Stimulated activated naive CD8-positive, alpha-beta T cell treated with anti-CD3 and anti-CD28 coated beads, Interleukin-15, amount 100 ng/mL, for 72 hours (primary cell): ENCODE measurements at regions not wholly inside any gene's neighbourhood (a gene's known extent, or its start where the extent isn't known, plus 50 kb on each side); places are given as distances from the start of the nearest gene placed in this dataset.
"Not testable (repeated sequence)": the region's sequence is repeated elsewhere in the genome, so short reads cannot be mapped to it uniquely, and the experiment has no call there.

Experiments used
- ATAC-seq: fragments of 150-1000 bp; cut with Tn5 transposase; 2 replicates; pipeline ENCODE4 v1.10.0; 2021; ENCODE audit warnings: mild to moderate bottlenecking, moderate library complexity
- DNase-seq, 2 donors: peaks; one replicate each; pipeline ENCODE4 v3.0.0; 2021 to 2022
- H3K27ac Mint-ChIP-seq, 2 donors: one replicate each; pipeline ENCODE4 v1.8.0; 2022; ENCODE audit warnings: mild to moderate bottlenecking in 2 of 2, mixed read lengths in 2 of 2, moderate library complexity in 2 of 2
- H3K27me3 Mint-ChIP-seq: one replicate; pipeline ENCODE4 v1.8.0; 2022; ENCODE audit warnings: mixed read lengths
- H3K4me1 Mint-ChIP-seq: one replicate; pipeline ENCODE4 v1.8.0; 2022; ENCODE audit warnings: mild to moderate bottlenecking, mixed read lengths
- H3K4me3 Mint-ChIP-seq, 2 donors: one replicate each; pipeline ENCODE4 v1.8.0; 2022; ENCODE audit warnings: mild to moderate bottlenecking in 2 of 2, mixed read lengths in 2 of 2, moderate library complexity in 1 of 2
- H3K9me3 Mint-ChIP-seq, 2 donors: one replicate each; pipeline ENCODE4 v1.8.0; 2022; ENCODE audit warnings: mixed read lengths in 2 of 2

DNA sequence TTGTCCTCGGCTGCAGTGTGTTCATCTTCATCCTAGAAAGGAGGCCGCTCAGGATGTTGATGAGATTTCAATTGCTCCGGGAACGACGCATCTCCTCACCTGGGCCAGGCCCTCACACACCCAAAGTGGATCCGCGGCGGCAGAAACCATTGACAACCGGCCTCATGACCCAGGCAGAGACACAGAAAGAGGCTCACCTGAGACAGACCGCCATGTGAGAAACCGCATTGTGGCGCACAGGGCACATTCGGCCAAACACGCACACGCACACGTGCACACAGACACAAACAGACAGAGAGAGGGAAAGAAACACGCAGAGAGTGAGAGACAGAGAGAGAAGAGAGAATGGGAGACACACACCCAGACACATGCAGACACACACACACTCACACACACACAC is 3879.3 kb downstream of the SRGAP2C start:
- DNase-seq, H3K4me1 Mint-ChIP-seq, H3K27ac Mint-ChIP-seq, H3K4me3 Mint-ChIP-seq, ATAC-seq, H3K27me3 Mint-ChIP-seq: not testable (repeated sequence)
- peaks cover 30 to 41% of the 10 kb centered on the region in 2 donors for H3K9me3 Mint-ChIP-seq

GRCh38 chr1:125064481-125064880 is 3879.7 kb downstream of the SRGAP2C start:
- ATAC-seq (no peak), DNase-seq (no peak)
- no peak overlapping the region for H3K4me3 Mint-ChIP-seq

GRCh38 chr1:125065092-125065820 is 3880.5 kb downstream of the SRGAP2C start:
- peaks cover 42 to 53% of the 10 kb centered on the region in 2 donors for H3K9me3 Mint-ChIP-seq
- no peak for ATAC-seq
- no peak for DNase-seq
- no peak overlapping the region for H3K4me3 Mint-ChIP-seq
- H3K4me1 Mint-ChIP-seq = no peaks in the 10 kb centered on the region
- no peaks in the 10 kb centered on the region for H3K27me3 Mint-ChIP-seq
- H3K27ac Mint-ChIP-seq = no peak overlapping the region

More at GRCh38 chr1:125064481-125064880, 3879.7 kb downstream of the SRGAP2C start:
- Mint-ChIP-seq H3K9me3 (peaks cover 35 to 46% of the 10 kb centered on the region in 2 donors), H3K4me1 (no peaks in the 10 kb centered on the region), H3K27ac (no peak overlapping the region), H3K27me3 (no peaks in the 10 kb centered on the region)

- no peak for ATAC-seq
- Mint-ChIP-seq H3K4me1 (no peaks in the 10 kb centered on the region), H3K27ac (no peak overlapping the region), H3K4me3 (no peak overlapping the region), H3K9me3 (peaks cover 48 to 59% of the 10 kb centered on the region in 2 donors), H3K27me3 (no peaks in the 10 kb centered on the region)
- no peak for DNase-seq
These were observed 3881.0 kb downstream of the SRGAP2C start for GRCh38 chr1:125065821-125066180.

- Mint-ChIP-seq H3K27ac (no peak overlapping the region), H3K27me3 (no peaks in the 10 kb centered on the region), H3K4me3 (no peak overlapping the region), H3K9me3 (peaks cover 54 to 65% of the 10 kb centered on the region in 2 donors), H3K4me1 (no peaks in the 10 kb centered on the region)
- no peak for DNase-seq
- no peak for ATAC-seq
These were observed 3881.6 kb downstream of the SRGAP2C start for GRCh38 chr1:125066385-125066784.

DNA sequence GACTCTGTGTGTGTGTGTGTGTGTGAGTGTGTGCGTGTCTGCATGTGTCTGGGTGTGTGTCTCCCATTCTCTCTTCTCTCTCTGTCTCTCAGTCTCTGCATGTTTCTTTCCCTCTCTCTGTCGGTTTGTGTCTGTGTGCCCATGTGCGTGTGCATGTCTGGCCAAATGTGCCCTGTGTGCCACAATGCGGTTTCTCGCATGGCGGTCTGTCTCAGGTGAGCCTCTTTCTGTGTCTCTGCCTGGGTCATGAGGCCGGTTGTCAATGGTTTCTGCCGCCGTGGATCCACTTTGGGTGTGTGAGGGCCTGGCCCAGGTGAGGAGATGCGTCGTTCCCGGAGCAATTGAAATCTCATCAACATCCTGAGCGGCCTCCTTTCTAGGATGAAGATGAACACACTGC is 3882.1 kb downstream of the SRGAP2C start:
- H3K4me3 Mint-ChIP-seq, ATAC-seq, H3K4me1 Mint-ChIP-seq, DNase-seq, H3K27me3 Mint-ChIP-seq, H3K27ac Mint-ChIP-seq: not testable (repeated sequence)
- H3K9me3 Mint-ChIP-seq = peaks cover 58 to 69% of the 10 kb centered on the region in 2 donors

DNA sequence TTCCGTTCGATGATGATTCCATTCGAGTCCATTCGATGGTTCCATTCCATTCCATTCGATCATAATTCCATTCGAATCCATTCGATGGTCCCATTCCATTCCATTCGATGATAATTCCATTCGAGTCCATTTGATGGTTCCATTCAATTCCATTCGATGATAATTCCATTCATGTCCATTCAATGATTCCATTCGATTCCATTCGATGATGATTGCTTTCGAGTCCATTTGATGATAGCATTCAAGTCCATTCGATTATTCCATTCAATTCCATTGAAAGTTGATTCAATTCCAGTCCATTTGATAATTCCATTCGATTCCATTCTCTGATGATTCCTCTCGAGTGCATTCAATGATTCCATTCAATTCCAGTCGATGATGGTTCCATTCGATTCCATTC is 3895.3 kb downstream of the SRGAP2C start:
- DNase-seq = no peak
- Mint-ChIP-seq H3K27ac (no peak overlapping the region), H3K4me3 (no peak overlapping the region), H3K4me1 (no peaks in the 10 kb centered on the region), H3K9me3 (peaks cover 60 to 70% of the 10 kb centered on the region in 2 donors), H3K27me3 (no peaks in the 10 kb centered on the region)
- no peak for ATAC-seq

DNA sequence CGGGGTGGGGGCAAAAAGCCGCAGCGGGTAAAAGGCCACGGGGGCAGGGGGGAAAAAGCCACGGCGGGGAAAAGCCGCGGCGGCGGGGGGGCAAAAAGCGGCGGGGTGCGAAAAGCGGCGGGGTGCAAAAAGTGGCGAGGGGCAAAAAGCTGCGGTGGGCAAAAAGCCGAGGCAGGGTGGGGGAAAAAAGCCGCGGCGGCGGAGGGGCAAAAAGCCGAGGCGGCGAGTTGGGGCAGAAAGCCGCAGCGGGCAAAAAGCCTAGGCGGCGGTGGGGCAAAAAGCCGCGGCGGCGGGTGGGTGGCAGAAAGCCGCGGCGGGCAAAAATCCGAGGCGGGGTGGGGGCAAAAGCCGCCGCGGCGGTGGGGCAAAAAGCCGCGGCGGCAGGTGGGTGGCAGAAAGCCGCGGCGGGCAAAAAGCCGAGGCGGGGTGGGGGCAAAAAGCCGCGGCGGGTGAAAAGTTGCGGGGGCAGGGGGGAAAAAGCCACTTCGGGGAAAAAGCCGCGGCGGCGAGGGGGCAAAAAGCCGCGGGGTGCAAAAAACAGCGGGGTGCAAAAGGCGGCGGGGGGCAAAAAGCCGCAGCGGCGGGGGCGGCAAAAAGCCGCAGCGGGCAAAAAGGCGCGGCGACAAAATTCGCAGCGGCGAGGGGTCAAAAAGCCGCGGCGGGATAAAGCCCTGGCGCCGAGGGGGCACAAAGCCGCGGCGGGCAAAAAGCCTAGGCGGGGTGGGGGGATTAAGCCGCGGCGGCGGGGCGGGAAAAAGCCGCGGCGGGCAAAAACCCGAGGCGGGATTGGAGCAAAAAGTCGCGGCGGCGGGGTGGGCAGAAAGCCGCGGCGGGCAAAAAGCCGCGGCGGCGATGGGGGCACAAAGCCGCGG is 3901.2 kb downstream of the SRGAP2C start:
- H3K9me3 Mint-ChIP-seq = peaks cover 43 to 44% of the 10 kb centered on the region in 2 donors

GRCh38 chr1:125086611-125087010 is 3901.8 kb downstream of the SRGAP2C start:
- Mint-ChIP-seq H3K27ac (no peak overlapping the region), H3K9me3 (peaks cover 38 to 39% of the 10 kb centered on the region in 2 donors), H3K27me3 (no peaks in the 10 kb centered on the region), H3K4me1 (no peaks in the 10 kb centered on the region), H3K4me3 (no peak overlapping the region)
- no peak for ATAC-seq
- no peak for DNase-seq

More for the DNA sequence above, 3901.2 kb downstream of the SRGAP2C start:
- Mint-ChIP-seq H3K4me3 (no peak overlapping the region), H3K27ac (no peak overlapping the region), H3K4me1 (no peaks in the 10 kb centered on the region), H3K27me3 (no peaks in the 10 kb centered on the region)
- no peak for DNase-seq
- ATAC-seq = no peak

DNA sequence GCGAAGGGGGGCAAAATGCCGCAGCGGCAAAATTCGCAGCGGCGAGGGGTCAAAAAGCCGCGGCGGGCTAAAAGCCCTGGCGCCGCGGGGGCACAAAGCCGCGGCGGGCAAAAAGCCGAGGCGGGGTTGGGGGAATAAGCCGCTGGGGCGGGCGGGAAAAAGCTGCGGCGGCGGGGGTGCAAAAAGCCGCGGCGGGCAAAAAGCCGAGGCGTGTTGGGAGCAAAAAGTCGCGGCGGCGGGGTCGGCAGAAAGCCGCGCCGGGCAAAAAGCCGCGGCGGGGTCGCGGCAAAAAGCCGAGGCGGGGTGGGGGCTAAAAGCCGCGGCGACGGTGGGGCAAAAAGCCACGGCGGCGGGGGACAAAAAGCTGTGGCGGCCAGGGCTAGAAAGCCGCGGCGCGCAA is 3902.5 kb downstream of the SRGAP2C start:
- H3K27me3 Mint-ChIP-seq = no peaks in the 10 kb centered on the region
- DNase-seq (no peak), ATAC-seq (no peak)
- H3K4me3 Mint-ChIP-seq = no peak overlapping the region
- peaks cover 32 to 35% of the 10 kb centered on the region in 2 donors for H3K9me3 Mint-ChIP-seq
- no peaks in the 10 kb centered on the region for H3K4me1 Mint-ChIP-seq
- no peak overlapping the region for H3K27ac Mint-ChIP-seq

DNA sequence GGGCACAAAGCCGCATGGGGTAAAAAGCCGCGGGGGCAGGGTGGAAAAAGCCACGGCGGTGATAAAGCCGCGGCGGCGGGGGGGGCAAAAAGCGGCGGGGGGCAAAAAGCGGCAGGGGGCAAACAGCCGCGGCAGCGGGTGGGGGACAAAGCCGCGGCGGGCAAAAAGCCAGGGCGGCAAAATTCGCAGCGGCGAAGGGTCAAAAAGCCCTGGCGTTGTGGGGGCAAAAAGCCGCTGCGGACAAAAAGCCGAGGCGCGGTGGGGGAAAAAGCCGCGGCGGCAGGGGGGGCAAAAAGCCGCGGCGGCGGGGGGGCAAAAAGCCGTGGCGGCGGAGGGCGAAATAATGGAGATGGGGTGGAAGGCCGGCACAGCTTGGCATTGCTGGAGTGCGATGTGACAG is 3902.9 kb downstream of the SRGAP2C start:
- Mint-ChIP-seq H3K27me3 (no peaks in the 10 kb centered on the region), H3K4me3 (no peak overlapping the region), H3K27ac (peak overlapping the region in 1 of 2 donors; percentile 44), H3K4me1 (no peaks in the 10 kb centered on the region), H3K9me3 (peaks cover 29 to 34% of the 10 kb centered on the region in 2 donors)
- DNase-seq = no peak
- no peak for ATAC-seq

DNA sequence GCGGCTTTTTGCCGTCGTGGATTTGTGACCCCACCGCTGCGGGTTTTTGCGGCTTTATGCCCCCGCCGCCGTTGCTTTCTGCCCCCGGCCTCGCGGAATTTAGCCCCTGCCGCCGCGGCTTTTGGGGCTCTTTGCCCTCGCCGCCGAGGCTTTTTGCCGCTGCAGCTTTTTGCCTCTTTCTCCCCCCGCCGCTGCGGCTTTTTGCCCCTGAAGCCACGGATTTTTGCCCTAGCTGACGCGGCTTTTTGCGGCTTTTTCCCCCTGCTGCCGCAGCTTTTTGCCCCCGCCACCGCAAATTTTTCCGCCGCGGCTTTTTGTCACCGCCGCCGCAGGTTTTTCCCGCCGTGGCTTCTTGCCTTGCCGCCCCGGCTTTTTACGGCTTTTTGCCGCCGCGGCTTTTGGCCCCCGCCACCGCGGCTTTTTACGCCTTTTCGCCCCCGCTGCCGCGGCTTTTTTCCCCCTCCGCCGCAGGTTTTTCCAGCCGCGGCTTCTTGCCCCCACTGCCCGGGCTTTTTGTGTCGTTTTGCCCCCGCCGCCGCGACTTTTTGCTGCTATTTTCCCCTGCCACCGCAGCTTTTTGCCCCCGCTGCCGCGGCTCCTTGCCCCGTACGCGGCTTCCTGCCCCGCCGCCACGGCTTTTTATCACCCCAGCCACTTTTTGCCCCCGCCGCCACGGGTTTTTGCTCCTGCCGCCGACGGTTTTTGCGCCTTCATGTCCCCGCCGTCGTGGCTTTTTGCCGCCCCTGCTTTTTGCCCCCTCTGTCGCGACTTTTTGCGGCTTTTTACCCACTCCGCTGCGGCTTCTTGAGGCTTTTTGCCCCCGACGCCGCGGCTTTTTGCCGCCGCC is 3933.6 kb downstream of the SRGAP2C start:
- H3K4me3 Mint-ChIP-seq = no peak overlapping the region
- DNase-seq (no peak), ATAC-seq (no peak)
- H3K27ac Mint-ChIP-seq = no peak overlapping the region
- peaks cover 10 to 20% of the 10 kb centered on the region in 2 donors for H3K9me3 Mint-ChIP-seq
- H3K27me3 Mint-ChIP-seq = no peaks in the 10 kb centered on the region
- no peaks in the 10 kb centered on the region for H3K4me1 Mint-ChIP-seq

DNA sequence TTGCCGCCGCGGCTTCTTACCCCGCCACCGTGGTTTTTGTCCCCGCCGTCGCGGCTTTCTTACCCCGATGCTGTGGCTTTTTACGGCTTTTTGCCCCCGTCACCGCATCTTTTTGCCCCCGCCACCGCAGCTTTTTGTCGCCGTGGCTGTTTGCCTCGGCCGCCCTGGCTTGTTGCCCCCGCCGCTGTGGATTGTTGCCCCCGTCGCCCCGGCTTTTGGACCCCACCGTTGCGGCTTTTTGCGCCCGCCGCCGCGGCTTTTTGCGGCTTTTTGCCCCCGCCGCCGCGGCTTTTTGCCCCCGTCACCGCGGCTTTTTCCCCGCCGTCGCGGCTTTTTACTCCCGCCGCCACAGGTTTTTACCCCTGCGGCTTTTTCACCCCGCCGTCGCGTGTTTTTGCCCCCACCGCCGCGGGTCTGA is 3934.3 kb downstream of the SRGAP2C start:
- Mint-ChIP-seq H3K9me3 (peaks cover 11 to 23% of the 10 kb centered on the region in 2 donors), H3K4me3 (no peak overlapping the region), H3K4me1 (no peaks in the 10 kb centered on the region), H3K27ac (no peak overlapping the region), H3K27me3 (no peaks in the 10 kb centered on the region)
- DNase-seq (no peak), ATAC-seq (no peak)

- not testable (repeated sequence) for H3K4me3 Mint-ChIP-seq
These were observed 3934.9 kb downstream of the SRGAP2C start for GRCh38 chr1:125119566-125120205.

DNA sequence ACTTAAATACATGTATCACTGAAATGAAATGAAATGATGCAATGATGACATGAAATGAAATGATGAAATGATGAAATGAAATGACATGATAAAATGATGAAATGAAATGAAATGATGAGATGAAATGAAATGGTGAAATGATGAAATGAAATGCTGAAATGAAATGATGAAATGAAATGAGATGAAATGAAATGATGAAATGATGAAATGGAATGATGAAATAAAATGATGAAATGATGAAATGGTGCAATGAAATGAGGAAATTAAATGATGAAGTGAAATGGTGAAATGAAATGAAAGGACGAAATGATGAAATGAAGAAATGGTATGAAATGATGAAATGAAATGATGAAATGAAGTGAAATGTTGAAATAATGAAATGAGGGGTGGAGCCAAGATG is 3937.8 kb downstream of the SRGAP2C start:
- not testable (repeated sequence) for H3K27me3 Mint-ChIP-seq, H3K4me3 Mint-ChIP-seq, H3K27ac Mint-ChIP-seq, H3K4me1 Mint-ChIP-seq, DNase-seq, ATAC-seq
- peaks cover 14 to 38% of the 10 kb centered on the region in 2 donors for H3K9me3 Mint-ChIP-seq

More at GRCh38 chr1:125119566-125120205, 3934.9 kb downstream of the SRGAP2C start:
- H3K4me1 Mint-ChIP-seq, DNase-seq, ATAC-seq, H3K27me3 Mint-ChIP-seq, H3K27ac Mint-ChIP-seq: not testable (repeated sequence)
- H3K9me3 Mint-ChIP-seq = peaks cover 14 to 27% of the 10 kb centered on the region in 2 donors
